ENCODE measurements at regions not wholly inside any gene's neighbourhood (a gene's known extent, or its start where the extent isn't known, plus 50 kb on each side); places are given as distances from the start of the nearest gene placed in this dataset.

- H3K4me3 ChIP-seq (ENCODE audit: low read length): no peak overlapping the region
- no peak overlapping the region for H3K9ac ChIP-seq (ENCODE audit: low read length)
- H3K27ac ChIP-seq (ENCODE audit: low read length): no peak overlapping the region
- no peak overlapping the region for H2AFZ ChIP-seq (ENCODE audit: low read depth, low read length)
- no peaks in the 10 kb centered on the region for H3K9me2 ChIP-seq (ENCODE audit: insufficient read depth, low read length)
- H3K27me3 ChIP-seq (ENCODE audit: insufficient read depth, low read depth, low read length): no peaks in the 10 kb centered on the region
- H4K20me1 ChIP-seq (ENCODE audit: insufficient read depth): no peaks in the 10 kb centered on the region
- no peaks in the 10 kb centered on the region for H3K36me3 ChIP-seq (ENCODE audit: insufficient read depth, low read length)
- H3F3A ChIP-seq (ENCODE audit: insufficient read depth, low read length, poor library complexity, severe bottlenecking): no peaks in the 10 kb centered on the region
- no peaks in the 10 kb centered on the region for H3K79me2 ChIP-seq (replicated peaks; ENCODE audit: insufficient read depth, low read length)
- TF ChIP-seq SMC3 (conservative IDR thresholded peaks at IDR 0.05; ENCODE audit: poor library complexity) (no peak), EZH2 (IDR thresholded peaks at IDR 0.05; ENCODE audit: borderline replicate concordance, insufficient read depth, low read length, poor library complexity, severe bottlenecking) (no peak), POLR2AphosphoS5 (IDR thresholded peaks at IDR 0.05) (no peak), TAF1 (IDR thresholded peaks at IDR 0.05; ENCODE audit: low read depth) (no peak), MXI1 (conservative IDR thresholded peaks at IDR 0.05; ENCODE audit: poor library complexity, severe bottlenecking) (no peak), EP300 (conservative IDR thresholded peaks at IDR 0.05; ENCODE audit: poor library complexity, severe bottlenecking) (no peak), REST (IDR thresholded peaks at IDR 0.05; ENCODE audit: borderline replicate concordance) (no peak), RAD21 (conservative IDR thresholded peaks at IDR 0.05) (no peak)
- TF ChIP-seq, protein P1, sequence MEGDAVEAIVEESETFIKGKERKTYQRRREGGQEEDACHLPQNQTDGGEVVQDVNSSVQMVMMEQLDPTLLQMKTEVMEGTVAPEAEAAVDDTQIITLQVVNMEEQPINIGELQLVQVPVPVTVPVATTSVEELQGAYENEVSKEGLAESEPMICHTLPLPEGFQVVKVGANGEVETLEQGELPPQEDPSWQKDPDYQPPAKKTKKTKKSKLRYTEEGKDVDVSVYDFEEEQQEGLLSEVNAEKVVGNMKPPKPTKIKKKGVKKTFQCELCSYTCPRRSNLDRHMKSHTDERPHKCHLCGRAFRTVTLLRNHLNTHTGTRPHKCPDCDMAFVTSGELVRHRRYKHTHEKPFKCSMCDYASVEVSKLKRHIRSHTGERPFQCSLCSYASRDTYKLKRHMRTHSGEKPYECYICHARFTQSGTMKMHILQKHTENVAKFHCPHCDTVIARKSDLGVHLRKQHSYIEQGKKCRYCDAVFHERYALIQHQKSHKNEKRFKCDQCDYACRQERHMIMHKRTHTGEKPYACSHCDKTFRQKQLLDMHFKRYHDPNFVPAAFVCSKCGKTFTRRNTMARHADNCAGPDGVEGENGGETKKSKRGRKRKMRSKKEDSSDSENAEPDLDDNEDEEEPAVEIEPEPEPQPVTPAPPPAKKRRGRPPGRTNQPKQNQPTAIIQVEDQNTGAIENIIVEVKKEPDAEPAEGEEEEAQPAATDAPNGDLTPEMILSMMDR (IDR thresholded peaks at IDR 0.05; ENCODE audit: poor library complexity, severe bottlenecking): no peak
- no peak overlapping the region for H3K4me2 ChIP-seq (ENCODE audit: low read length)
- H3K9me3 ChIP-seq (ENCODE audit: low read length): no peaks in the 10 kb centered on the region
These were observed 100.9 kb downstream of the SAMD9 start for GRCh38 chr7:93016681-93017381.

GRCh38 chr7:93015779-93016481 is 101.8 kb downstream of the SAMD9 start:
- Histone ChIP-seq H3K9me3 (ENCODE audit: low read length) (no peaks in the 10 kb centered on the region), H3K36me3 (ENCODE audit: insufficient read depth, low read length) (no peaks in the 10 kb centered on the region), H3K4me3 (ENCODE audit: low read length) (no peak overlapping the region), H3K4me2 (ENCODE audit: low read length) (no peak overlapping the region), H3F3A (ENCODE audit: insufficient read depth, low read length, poor library complexity, severe bottlenecking) (no peaks in the 10 kb centered on the region), H3K27ac (ENCODE audit: low read length) (no peak overlapping the region), H3K27me3 (ENCODE audit: insufficient read depth, low read depth, low read length) (no peaks in the 10 kb centered on the region), H3K9me2 (ENCODE audit: insufficient read depth, low read length) (no peaks in the 10 kb centered on the region), H2AFZ (ENCODE audit: low read depth, low read length) (no peak overlapping the region), H4K20me1 (ENCODE audit: insufficient read depth) (no peaks in the 10 kb centered on the region), H3K79me2 (replicated peaks; ENCODE audit: insufficient read depth, low read length) (no peaks in the 10 kb centered on the region), H3K9ac (ENCODE audit: low read length) (no peak overlapping the region)
- TF ChIP-seq EZH2 (IDR thresholded peaks at IDR 0.05; ENCODE audit: borderline replicate concordance, insufficient read depth, low read length, poor library complexity, severe bottlenecking): no peak
- no peak for TF ChIP-seq POLR2AphosphoS5 (IDR thresholded peaks at IDR 0.05)
- TF ChIP-seq, protein P1 (IDR thresholded peaks at IDR 0.05; ENCODE audit: poor library complexity, severe bottlenecking): no peak
- no peak for TF ChIP-seq MXI1 (conservative IDR thresholded peaks at IDR 0.05; ENCODE audit: poor library complexity, severe bottlenecking)
- TF ChIP-seq SMC3 (conservative IDR thresholded peaks at IDR 0.05; ENCODE audit: poor library complexity): no peak
- TF ChIP-seq TAF1 (IDR thresholded peaks at IDR 0.05; ENCODE audit: low read depth): no peak
- no peak for TF ChIP-seq EP300 (conservative IDR thresholded peaks at IDR 0.05; ENCODE audit: poor library complexity, severe bottlenecking)
- TF ChIP-seq REST (IDR thresholded peaks at IDR 0.05; ENCODE audit: borderline replicate concordance): no peak
- no peak for TF ChIP-seq RAD21 (conservative IDR thresholded peaks at IDR 0.05)

Data from neural cell (in vitro differentiated cells).